ENCODE measurements at regions not wholly inside any gene's neighbourhood (a gene's known extent, or its start where the extent isn't known, plus 50 kb on each side); places are given as distances from the start of the nearest gene placed in this dataset.

DNA sequence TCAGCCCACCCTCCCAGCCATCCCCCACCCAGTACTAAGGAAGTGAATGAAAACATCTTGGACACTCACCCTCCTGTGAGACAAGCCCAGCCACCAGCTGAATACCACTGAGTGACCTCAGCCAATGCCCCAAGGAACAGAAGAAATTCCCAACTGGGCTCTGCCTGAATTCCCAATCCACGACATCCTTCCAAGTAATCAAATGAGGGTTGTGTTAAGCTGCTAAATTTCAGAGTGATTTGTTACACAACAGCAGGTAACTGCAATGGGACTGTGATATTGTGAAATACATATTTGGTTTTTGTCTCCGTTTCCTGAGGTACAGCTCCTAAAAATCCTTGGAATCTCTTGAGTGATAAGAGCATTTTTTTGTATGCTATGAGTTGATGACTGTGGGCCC lies 578.7 kb upstream of the CDH11 start:
- no peak for TF ChIP-seq GABPA (IDR thresholded peaks at IDR 0.05; ENCODE audit: low read depth)
- TF ChIP-seq, protein P1, sequence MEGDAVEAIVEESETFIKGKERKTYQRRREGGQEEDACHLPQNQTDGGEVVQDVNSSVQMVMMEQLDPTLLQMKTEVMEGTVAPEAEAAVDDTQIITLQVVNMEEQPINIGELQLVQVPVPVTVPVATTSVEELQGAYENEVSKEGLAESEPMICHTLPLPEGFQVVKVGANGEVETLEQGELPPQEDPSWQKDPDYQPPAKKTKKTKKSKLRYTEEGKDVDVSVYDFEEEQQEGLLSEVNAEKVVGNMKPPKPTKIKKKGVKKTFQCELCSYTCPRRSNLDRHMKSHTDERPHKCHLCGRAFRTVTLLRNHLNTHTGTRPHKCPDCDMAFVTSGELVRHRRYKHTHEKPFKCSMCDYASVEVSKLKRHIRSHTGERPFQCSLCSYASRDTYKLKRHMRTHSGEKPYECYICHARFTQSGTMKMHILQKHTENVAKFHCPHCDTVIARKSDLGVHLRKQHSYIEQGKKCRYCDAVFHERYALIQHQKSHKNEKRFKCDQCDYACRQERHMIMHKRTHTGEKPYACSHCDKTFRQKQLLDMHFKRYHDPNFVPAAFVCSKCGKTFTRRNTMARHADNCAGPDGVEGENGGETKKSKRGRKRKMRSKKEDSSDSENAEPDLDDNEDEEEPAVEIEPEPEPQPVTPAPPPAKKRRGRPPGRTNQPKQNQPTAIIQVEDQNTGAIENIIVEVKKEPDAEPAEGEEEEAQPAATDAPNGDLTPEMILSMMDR (IDR thresholded peaks at IDR 0.05; ENCODE audit: insufficient read depth, low read length), result no peak
